Osteoblast (primary cell): ENCODE measurements at regions not wholly inside any gene's neighbourhood (a gene's known extent, or its start where the extent isn't known, plus 50 kb on each side); places are given as distances from the start of the nearest gene placed in this dataset.

ENCODE experiments used
- DNase-seq: peaks from one replicate; pipeline ENCODE4 v3.0.0; 2011; ENCODE audit warnings: low spot score, mixed read lengths; ENCODE audit not compliant: insufficient read length; ENCODE audit errors: missing footprints
- H2AFZ ChIP-seq: 2 replicates; pipeline ENCODE4 v1.6.0; 2011; ENCODE audit warnings: mild to moderate bottlenecking, low read length
- H3K27ac ChIP-seq: 2 replicates; pipeline ENCODE4 v1.5.1; 2011; ENCODE audit warnings: mild to moderate bottlenecking, low read depth, low read length, moderate library complexity
- H3K27me3 ChIP-seq: 2 replicates; pipeline ENCODE4 v1.6.0; 2012; ENCODE audit warnings: mild to moderate bottlenecking, control low read depth, inconsistent platforms, low read length, moderate library complexity; ENCODE audit not compliant: insufficient read depth
- H3K36me3 ChIP-seq: 2 replicates; pipeline ENCODE4 v1.5.1; 2011; ENCODE audit warnings: mild to moderate bottlenecking, low read length, control low read depth, moderate library complexity; ENCODE audit not compliant: insufficient read depth
- H3K4me1 ChIP-seq: 2 replicates; pipeline ENCODE4 v1.5.1; 2011; ENCODE audit warnings: mild to moderate bottlenecking, low read length, control low read depth, moderate library complexity; ENCODE audit not compliant: insufficient read depth
- H3K4me2 ChIP-seq: 2 replicates; pipeline ENCODE4 v1.6.0; 2011; ENCODE audit warnings: mild to moderate bottlenecking, low read length; ENCODE audit not compliant: insufficient read depth
- H3K4me3 ChIP-seq: fragments of 200-600 bp; sonication (generic); 3 replicates; pipeline ENCODE4 v1.5.1; 2012; ENCODE audit warnings: mild to moderate bottlenecking, low read length, inconsistent platforms; ENCODE audit not compliant: insufficient read depth
- H3K79me2 ChIP-seq: 2 replicates; pipeline ENCODE4 v1.6.0; 2012; ENCODE audit warnings: mild to moderate bottlenecking, low read length, control low read depth, inconsistent platforms; ENCODE audit not compliant: insufficient read depth
- H3K9me3 ChIP-seq: 2 replicates; pipeline ENCODE4 v1.5.1; 2011; ENCODE audit warnings: low read depth, low read length, control low read depth
- H4K20me1 ChIP-seq: 2 replicates; pipeline ENCODE4 v1.6.0; 2012; ENCODE audit warnings: mild to moderate bottlenecking, low read length, control low read depth; ENCODE audit not compliant: insufficient read depth
- CTCF ChIP-seq: IDR thresholded peaks from 2 replicates; pipeline ENCODE4 v1.5.1; 2011; ENCODE audit warnings: mild to moderate bottlenecking, low read depth, low read length, moderate library complexity; ENCODE audit errors: extremely low read depth

- no peaks in the 10 kb centered on the region for H3K27me3 ChIP-seq
- H3K9me3 ChIP-seq = no peaks in the 10 kb centered on the region
- TF ChIP-seq CTCF = no peak
These were observed 80.0 kb upstream of the NTRK2 start for GRCh38 chr9:84589542-84589941.

GRCh38 chr9:84590706-84591105, 78.8 kb upstream of the NTRK2 start:
- Histone ChIP-seq H3K9me3 (no peaks in the 10 kb centered on the region), H3K36me3 (no peaks in the 10 kb centered on the region), H4K20me1 (no peaks in the 10 kb centered on the region), H3K27me3 (no peaks in the 10 kb centered on the region), H3K27ac (no peak overlapping the region), H3K4me1 (no peaks in the 10 kb centered on the region), H3K4me2 (no peak overlapping the region), H3K4me3 (no peak overlapping the region), H3K79me2 (no peaks in the 10 kb centered on the region), H2AFZ (no peak overlapping the region)
- TF ChIP-seq CTCF = no peak
- no peak for DNase-seq

More at GRCh38 chr9:84589542-84589941, 80.0 kb upstream of the NTRK2 start:
- Histone ChIP-seq H3K79me2 (no peaks in the 10 kb centered on the region), H3K4me2 (no peak overlapping the region), H3K27ac (no peak overlapping the region), H3K36me3 (no peaks in the 10 kb centered on the region), H4K20me1 (no peaks in the 10 kb centered on the region), H2AFZ (no peak overlapping the region), H3K4me1 (no peaks in the 10 kb centered on the region), H3K4me3 (no peak overlapping the region)
- no peak for DNase-seq

- Histone ChIP-seq H3K4me2 (no peak overlapping the region), H2AFZ (no peak overlapping the region), H3K27ac (no peak overlapping the region), H3K4me3 (no peak overlapping the region), H3K79me2 (no peaks in the 10 kb centered on the region), H4K20me1 (no peaks in the 10 kb centered on the region), H3K27me3 (no peaks in the 10 kb centered on the region), H3K9me3 (no peaks in the 10 kb centered on the region), H3K4me1 (no peaks in the 10 kb centered on the region), H3K36me3 (no peaks in the 10 kb centered on the region)
- no peak for TF ChIP-seq CTCF
- no peak for DNase-seq
These were observed 76.6 kb upstream of the NTRK2 start for GRCh38 chr9:84592918-84593317.

- Histone ChIP-seq H3K36me3 (no peaks in the 10 kb centered on the region), H3K4me3 (no peak overlapping the region), H3K27me3 (no peaks in the 10 kb centered on the region), H3K4me2 (no peak overlapping the region), H3K79me2 (no peaks in the 10 kb centered on the region), H2AFZ (no peak overlapping the region), H3K27ac (no peak overlapping the region), H3K9me3 (no peaks in the 10 kb centered on the region), H4K20me1 (no peaks in the 10 kb centered on the region), H3K4me1 (no peaks in the 10 kb centered on the region)
- no peak for DNase-seq
- TF ChIP-seq CTCF = no peak
These were observed 76.2 kb upstream of the NTRK2 start for GRCh38 chr9:84593352-84593751.
